Mucosa of descending colon (tissue), 3 donors: ENCODE measurements at regions not wholly inside any gene's neighbourhood (a gene's known extent, or its start where the extent isn't known, plus 50 kb on each side); places are given as distances from the start of the nearest gene placed in this dataset.

Experiments
- ATAC-seq: fragments of 200-7000 bp; cut with Tn5 transposase; one replicate; pipeline ENCODE4 v1.9.1; 2020; ENCODE audit warnings: mild to moderate bottlenecking, moderate library complexity
- DNase-seq, 3 donors: peaks; one replicate each; pipeline ENCODE4 v3.0.0-alpha.2; 2020
- H3K36me3 ChIP-seq: fragments of 200-600 bp; one replicate; pipeline ENCODE4 v1.8.0; 2021; ENCODE audit warnings: low read depth, mild to moderate bottlenecking
- H3K4me1 ChIP-seq: fragments of 200-600 bp; one replicate; pipeline ENCODE4 v1.8.0; 2021; ENCODE audit warnings: low read depth, mild to moderate bottlenecking
- H3K4me3 ChIP-seq: fragments of 200-600 bp; one replicate; pipeline ENCODE4 v1.8.0; 2021; ENCODE audit warnings: mild to moderate bottlenecking
- H3K9me3 ChIP-seq: fragments of 200-600 bp; one replicate; pipeline ENCODE4 v1.8.0; 2021; ENCODE audit warnings: mild to moderate bottlenecking
- CTCF ChIP-seq: fragments of 200-600 bp; IDR thresholded peaks from one replicate; pipeline ENCODE4 v1.8.0; 2022; ENCODE audit warnings: antibody characterized with exemption, mild to moderate bottlenecking
- intact Hi-C, 2 donors: fragments of 100-400 bp; cut with DNase I in 1 of 2; cut with micrococcal nuclease in 1 of 2; formaldehyde crosslinking; loops; one replicate each; pipeline versions ENCODE4 v1.11.0 to v1.11.1; 2022; cut with DNase I, micrococcal nuclease
- donor health status: DM: no; HTN: no; CAD: no; lungs with moderate emphysema.
- donor health status: DM: no; HTN: no; CAD: no.
- donor health status: DM: no; HTN: yes; CAD: no.

- Histone ChIP-seq H3K36me3 (no peaks in the 10 kb centered on the region), H3K9me3 (no peaks in the 10 kb centered on the region), H3K4me3 (no peak overlapping the region), H3K4me1 (no peaks in the 10 kb centered on the region)
- DNase-seq, result no peak
- no peak for ATAC-seq
- intact Hi-C loops, result loop anchor here in 1 of 2 donors (5.0 kb wide), 1 partner anchor 70 kb away; no protein-coding TSS in a partner anchor
- TF ChIP-seq CTCF, result no peak
Measured at GRCh38 chr2:164052006-164052405, 316.2 kb upstream of the FIGN start.

GRCh38 chr2:164048729-164049128 is 312.9 kb upstream of the FIGN start:
- ATAC-seq (no peak), DNase-seq (no peak)
- Histone ChIP-seq H3K36me3 (no peaks in the 10 kb centered on the region), H3K9me3 (no peaks in the 10 kb centered on the region), H3K4me1 (no peaks in the 10 kb centered on the region), H3K4me3 (no peak overlapping the region)
- no peak for TF ChIP-seq CTCF
- intact Hi-C loops, result no loop called here

- intact Hi-C loops, result no loop called here
- ATAC-seq (no peak), DNase-seq (no peak)
- no peaks in the 10 kb centered on the region for H3K9me3 ChIP-seq
- H3K36me3 ChIP-seq, result no peaks in the 10 kb centered on the region
- TF ChIP-seq CTCF, result no peak
- H3K4me1 ChIP-seq, result no peaks in the 10 kb centered on the region
- H3K4me3 ChIP-seq, result no peak overlapping the region
Measured at GRCh38 chr2:164046040-164046439, 310.2 kb upstream of the FIGN start.

GRCh38 chr2:164044622-164045021 is 308.8 kb upstream of the FIGN start:
- ATAC-seq, result no peak

GRCh38 chr2:164039270-164039669 is 303.5 kb upstream of the FIGN start:
- H3K4me1 ChIP-seq, result no peaks in the 10 kb centered on the region
- H3K9me3 ChIP-seq, result no peaks in the 10 kb centered on the region
- TF ChIP-seq CTCF, result no peak
- DNase-seq, result no peak
- H3K36me3 ChIP-seq, result no peaks in the 10 kb centered on the region
- no peak overlapping the region for H3K4me3 ChIP-seq
- intact Hi-C loops, result no loop called here
- no peak for ATAC-seq

More at GRCh38 chr2:164044622-164045021, 308.8 kb upstream of the FIGN start:
- Histone ChIP-seq H3K4me1 (no peaks in the 10 kb centered on the region), H3K36me3 (no peaks in the 10 kb centered on the region), H3K9me3 (no peaks in the 10 kb centered on the region), H3K4me3 (no peak overlapping the region)
- intact Hi-C loops, result no loop called here
- no peak for TF ChIP-seq CTCF
- DNase-seq, result no peak

GRCh38 chr2:164032995-164033394 is 297.2 kb upstream of the FIGN start:
- TF ChIP-seq CTCF, result no peak
- Histone ChIP-seq H3K9me3 (no peaks in the 10 kb centered on the region), H3K4me3 (no peak overlapping the region), H3K4me1 (no peaks in the 10 kb centered on the region), H3K36me3 (no peaks in the 10 kb centered on the region)
- no peak for ATAC-seq
- no peak for DNase-seq
- intact Hi-C loops, result no loop called here
